GM19467 (cell line): ENCODE measurements at regions not wholly inside any gene's neighbourhood (a gene's known extent, or its start where the extent isn't known, plus 50 kb on each side); places are given as distances from the start of the nearest gene placed in this dataset.
A peak's percentile ranks its signal among the peaks of the same experiment; 100 is the strongest.

ENCODE experiments used
- ATAC-seq: cut with Tn5 transposase; IDR thresholded peaks from one replicate; pipeline ENCODE4 v1.9.1; 2021; ENCODE audit warnings: mild to moderate bottlenecking, moderate library complexity; ENCODE audit not compliant: unreplicated experiment

DNA sequence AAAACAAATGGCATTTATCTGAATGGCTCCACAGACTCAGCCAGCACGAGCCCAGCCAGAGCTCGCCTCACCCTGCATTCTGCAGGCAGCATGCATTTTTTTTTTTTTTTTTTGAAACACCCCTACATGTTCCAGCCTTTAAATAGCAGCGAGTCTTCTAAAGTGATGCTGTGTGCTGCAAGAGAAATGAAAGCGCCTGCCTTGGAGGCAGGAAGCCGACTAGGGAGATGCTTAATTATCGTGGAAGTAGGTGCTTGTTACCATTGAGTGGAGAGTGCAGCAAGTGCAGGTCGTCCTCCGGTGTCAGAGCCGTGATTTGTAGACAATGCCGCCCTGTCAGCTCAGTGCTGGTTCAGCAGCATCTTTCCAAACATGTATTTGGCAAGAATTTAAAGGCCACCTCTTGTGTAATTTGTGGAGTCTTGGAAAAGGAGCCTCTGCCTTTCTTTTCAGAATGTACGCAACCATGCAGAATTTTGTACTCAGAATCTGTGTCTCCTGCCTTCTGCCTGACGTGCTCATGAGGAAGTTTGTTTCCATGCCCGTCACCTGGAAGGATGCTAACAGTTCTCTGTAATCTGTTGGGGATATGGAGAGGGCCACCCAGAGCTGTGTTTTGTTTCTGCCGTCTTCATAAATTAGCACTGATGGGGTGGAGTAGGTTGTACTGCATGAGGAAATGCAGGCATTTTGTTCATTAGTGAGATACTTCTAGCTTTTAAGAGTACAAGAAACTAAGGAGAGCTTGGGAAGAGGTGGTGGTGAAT lies 345.9 kb upstream of the RGS6 start:
- no peak for ATAC-seq

DNA sequence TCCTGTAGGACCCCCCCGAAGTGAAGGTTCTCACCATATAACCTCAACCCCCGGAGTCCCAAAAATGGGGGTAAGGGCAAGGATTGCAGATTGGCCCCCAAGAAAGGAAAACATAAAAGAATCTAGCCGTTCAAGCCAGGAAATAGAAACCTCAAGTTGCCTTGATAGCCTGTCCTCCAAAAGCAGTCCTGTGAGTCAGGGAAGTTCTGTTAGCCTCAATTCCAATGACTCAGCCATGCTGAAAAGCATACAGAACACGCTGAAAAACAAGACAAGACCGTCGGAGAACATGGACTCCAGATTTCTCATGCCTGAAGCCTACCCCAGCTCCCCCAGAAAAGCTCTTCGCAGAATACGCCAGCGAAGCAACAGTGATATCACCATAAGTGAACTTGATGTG lies 344.2 kb upstream of the RGS6 start:
- no peak for ATAC-seq

DNA sequence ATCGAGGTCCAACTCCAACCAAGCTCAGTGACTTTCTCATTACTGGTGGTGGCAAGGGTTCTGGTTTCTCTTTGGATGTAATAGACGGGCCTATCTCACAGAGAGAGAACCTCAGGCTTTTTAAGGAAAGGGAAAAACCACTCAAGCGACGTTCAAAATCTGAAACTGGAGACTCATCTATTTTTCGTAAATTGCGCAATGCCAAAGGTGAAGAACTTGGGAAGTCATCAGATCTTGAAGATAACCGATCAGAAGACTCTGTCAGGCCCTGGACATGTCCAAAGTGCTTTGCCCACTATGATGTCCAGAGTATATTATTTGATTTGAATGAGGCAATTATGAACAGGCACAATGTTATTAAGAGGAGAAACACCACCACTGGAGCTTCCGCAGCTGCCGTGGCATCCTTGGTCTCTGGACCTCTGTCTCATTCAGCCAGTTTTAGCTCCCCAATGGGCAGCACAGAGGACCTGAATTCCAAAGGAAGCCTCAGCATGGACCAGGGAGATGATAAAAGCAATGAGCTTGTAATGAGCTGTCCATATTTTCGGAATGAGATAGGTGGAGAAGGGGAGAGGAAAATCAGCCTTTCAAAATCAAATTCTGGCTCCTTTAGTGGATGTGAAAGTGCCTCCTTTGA lies 343.5 kb upstream of the RGS6 start:
- ATAC-seq, result no peak

DNA sequence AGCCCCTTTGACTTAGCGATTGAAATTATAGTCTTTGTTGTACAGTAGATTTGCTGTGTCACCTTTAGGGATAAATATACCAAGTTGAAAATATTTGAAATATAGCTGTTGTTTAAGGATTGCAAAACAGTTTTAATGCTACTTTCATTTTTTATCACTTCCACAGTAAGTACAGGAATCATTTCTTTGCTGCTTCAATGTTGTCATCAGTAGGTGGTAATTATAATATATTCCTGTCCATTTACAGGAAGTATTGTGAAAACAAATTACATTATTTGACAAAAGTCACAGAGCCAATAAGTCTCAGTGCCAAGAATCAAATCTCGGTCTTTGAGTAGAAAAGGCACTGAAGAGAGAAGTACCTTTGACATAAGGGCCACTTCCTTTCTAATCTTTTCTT lies 342.6 kb upstream of the RGS6 start:
- ATAC-seq, result no peak

DNA sequence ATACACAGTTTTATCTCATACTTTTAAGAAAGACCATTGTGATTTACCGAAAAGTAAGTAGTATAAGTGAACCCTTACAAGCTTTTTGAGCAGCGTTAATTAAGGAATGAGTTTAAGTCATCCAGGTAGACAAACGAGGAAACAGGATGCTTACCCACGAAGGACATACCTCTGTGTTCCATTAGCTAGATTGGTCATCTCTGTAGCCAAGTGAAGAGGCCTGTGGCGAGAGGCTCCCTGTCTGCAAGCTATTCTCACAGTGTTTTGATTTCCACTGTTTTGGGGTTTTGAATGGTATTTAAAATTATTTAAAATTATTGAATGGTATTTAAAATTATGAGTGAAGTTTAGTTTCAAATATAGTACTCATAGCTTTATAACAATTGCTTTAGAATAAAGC lies 342.1 kb upstream of the RGS6 start:
- no peak for ATAC-seq

DNA sequence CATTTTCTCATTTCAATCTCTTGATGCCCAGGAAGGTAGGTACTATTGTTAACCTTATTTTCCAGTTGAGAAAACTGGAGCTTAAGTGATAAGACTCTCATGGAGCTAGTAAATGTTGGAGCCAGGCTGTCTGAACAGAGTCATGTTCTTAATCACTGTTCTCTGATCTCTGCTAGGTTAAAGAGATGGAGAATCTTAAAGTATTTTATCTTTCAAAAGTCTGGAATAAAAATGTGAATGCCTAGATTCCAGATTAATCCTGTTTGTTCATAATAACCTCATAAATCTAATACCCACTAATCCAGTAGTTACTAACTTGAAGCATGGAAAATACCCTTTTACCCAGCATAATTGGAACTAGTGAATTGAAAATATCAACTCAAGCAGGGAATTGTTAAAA lies 341.0 kb upstream of the RGS6 start:
- no peak for ATAC-seq

DNA sequence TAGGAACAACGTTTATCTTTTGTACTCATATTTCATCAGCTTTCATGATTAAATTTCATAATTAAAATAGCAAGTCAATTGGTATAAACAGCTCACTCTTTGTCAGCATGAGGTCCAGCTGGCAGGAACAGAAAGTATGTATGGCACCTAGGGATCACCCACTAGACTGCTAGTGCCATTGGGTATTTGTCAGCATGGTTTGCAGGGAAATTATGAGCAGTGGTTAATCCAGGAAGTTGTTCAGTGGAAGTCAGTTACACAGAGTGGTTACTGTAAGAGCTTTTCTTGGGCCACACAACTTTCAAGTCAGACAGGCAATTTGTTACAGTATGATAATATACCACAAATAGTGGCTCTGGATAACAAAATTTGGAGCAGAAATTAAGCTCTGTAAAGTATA lies 340.3 kb upstream of the RGS6 start:
- ATAC-seq, result no peak

DNA sequence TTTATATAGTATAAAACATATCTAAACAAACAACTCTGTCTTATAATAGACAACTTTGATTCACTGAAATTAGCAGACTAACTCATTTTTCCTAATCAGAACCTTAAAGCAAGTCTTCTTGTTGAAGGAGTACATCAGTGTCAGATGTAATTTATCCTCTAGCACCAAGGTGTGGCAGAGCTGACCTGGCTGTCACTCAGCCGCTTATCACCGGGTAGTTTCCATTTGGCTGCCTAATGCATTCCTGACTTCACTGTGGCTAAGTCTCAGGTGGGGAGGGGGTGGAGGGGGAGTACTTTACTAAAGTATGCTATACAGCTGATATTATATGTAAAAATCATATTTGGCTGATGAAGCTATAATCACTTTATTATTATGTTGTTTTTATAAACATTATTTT lies 339.9 kb upstream of the RGS6 start:
- no peak for ATAC-seq

DNA sequence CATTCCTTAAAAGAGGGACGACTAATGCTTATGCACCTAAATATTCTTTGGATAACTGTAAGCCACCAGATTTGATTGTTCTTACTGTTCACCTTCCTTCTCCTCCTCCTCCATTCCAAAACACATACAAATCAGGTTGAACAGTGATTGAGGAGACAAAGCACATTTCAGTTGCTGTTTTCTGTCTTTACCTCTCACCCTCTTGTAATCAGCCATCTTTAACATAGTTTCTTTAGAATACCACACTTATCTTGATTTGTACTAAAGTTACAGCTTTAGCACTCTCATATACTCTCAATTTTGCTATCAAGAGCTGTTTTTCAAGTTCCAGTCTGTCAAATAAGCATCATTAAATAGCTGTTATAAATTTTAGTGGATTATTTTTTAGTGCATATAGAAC lies 338.3 kb upstream of the RGS6 start:
- ATAC-seq, result no peak

DNA sequence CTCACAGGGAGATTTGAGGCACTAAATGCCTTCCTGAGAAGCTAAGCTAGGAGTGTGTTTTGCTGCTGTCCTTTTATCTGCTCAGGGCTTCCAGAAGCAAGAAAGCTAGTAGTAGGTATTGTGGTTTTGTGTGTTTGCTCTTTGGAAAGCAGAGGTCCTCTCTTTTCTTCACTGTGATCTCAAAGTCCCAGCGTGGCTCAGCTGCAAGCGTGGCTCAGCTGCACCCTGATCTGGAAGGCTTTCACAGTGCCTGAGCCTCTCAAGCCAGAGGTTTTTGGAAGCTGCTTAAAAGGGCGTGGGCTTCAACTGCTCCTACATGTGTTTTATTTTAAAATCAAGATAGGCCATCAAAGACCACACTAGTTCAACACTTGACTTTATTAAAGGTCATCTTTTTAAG lies 337.4 kb upstream of the RGS6 start:
- ATAC-seq, result no peak

DNA sequence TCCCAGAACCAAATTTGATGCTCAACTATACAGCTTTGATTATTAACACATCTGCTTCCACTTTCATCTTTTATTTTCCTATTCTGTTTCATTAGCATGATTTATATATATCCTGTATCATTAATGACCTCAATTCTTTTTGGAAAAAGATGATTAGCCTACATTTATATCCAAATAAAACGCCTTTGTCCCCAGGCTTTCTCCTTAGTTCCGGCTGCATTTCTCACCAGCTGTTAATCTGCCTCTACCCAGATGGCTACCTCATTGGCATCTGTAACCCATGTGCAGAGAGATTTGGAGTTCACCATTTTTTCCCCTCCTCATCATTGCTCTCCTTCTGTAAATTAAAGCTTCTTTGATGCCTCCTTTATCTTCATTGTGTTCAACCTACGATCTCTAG lies 336.8 kb upstream of the RGS6 start:
- no peak for ATAC-seq

DNA sequence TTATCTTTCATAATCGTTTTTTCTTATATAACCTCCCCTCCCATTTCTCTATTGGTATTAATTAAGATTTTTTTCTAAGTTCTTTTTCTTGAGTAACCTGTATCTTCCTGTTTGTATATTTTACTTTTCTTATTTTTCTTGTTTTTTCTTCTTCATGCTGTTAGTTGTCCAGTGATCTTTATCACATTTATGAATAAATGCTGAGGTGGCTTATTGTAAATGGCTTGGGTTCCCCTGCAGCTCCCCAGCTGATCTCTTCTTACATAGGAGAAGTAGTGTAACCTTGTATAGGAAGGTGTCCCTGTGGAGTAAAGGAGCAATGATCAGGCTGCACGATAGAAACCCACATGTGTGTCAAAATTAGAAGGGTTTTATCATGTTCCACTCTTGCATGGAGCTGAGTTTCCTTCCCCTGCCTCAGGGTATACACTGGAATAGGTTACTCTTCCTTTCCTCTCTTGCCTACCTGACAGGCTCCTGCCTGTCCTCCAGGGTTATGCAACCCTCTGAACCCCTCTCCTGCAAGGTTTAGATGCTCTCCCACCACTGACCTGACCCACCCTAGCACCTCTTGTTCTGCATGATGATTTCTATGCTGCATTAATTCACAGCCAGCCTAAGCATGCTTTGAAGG lies 334.8 kb upstream of the RGS6 start:
- peak; percentile 22 for ATAC-seq

DNA sequence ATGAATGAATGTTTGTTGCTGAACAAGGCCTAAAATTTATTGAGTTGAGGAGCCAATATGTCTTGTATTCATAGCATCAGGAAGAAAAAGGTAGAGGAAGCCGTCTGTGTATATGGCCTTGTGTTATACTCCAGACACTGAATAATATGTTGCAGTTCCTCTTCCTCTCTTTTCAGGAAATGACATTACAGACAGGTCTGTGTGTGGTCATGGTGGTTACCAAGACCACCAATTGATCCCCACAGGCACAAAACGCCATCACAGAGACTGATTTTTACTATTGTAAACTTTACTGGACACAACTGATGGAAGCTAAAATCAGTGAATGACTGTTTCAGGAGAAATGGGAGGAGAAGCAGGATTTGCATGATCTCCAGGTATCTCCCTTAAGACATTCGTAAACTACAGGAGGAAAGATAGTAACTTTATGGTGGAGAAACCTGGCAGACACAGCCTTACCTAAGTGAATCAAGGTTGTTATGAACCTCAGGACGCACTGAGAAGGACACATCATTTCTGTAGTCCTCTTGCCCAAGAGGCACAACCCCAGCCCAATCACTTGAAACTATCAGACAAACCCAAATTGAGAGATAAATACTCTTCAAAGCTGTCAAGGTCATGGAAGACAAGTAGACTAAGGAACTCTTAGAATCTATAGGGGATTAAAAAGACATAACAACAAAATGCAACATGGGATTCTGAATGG lies 334.1 kb upstream of the RGS6 start:
- peak; percentile 76 for ATAC-seq

DNA sequence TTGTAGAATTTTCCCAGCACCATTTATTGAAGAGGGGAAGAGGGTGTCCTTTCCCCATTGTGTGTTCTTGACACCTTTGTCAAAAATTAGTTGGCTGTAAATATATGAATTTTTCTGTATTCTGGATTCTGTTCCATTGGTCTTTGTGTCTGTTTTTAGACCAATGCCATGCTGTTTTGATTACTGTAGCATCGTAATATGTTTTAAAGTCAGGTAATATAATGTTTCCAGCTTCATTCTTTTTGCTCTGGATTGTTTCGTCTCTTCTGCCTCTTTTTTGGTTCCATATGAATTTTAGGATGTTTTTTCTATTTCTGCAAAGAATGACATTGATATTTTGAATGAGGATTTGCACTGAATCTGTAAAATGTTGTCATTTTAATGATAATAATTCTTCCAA lies 331.9 kb upstream of the RGS6 start:
- no peak for ATAC-seq

DNA sequence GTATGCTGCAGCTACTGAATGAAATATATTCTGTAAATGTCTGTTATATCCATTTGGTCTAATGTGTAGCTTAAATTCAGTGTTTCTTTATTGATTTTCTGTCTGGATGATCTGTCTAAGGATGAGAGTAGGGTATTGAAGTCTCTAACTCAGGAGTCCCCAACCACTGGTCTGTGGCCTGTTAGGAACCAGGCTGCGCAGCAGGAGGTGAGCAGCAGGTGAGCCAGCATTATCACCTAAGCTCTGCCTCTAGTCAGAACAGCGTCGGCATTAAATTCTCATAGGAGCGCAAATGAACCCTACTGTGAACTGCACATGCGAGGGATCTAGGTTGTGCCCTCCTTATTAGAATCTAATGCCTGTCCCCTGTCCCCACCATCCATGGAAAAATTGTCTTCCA lies 329.7 kb upstream of the RGS6 start:
- no peak for ATAC-seq

DNA sequence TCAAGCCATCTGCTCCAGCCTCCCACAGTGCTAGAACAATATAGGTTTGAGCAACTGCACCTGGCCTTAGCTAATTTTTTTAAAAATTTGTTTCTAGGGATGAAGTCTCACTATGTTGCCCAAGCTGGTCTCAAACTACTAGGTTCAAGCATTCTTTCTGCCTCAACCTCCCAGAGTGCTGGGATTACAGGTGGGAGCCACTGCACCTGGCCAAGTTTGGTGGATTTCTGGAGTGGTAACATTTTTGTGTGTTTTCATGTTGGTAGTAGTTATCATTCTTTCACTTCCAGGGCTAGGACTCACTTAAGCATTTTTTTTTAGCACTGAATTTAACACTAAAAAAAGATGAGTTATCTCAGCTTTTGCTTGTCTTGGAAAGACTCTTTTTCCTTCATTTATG lies 328.0 kb upstream of the RGS6 start:
- ATAC-seq, result no peak

DNA sequence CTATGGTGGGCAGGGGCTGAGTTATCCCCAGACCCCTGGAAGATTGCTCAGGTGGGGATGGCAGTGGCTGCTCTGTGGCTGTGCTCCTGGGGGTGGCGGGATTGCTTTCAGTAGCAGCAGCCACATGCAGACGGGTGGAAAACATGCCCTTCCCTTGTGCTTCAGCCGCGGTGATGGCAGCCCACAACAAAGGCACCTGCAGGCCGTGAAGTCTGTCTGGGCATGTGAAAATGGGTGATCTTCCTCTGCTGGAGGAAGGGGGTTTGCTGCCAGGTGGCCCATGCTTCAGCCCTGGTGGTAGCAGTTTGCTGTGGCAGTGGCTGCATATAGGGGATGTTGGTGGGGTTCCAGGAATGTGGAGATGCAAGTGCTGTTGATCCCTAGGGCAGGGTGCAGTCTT lies 326.2 kb upstream of the RGS6 start:
- no peak for ATAC-seq

DNA sequence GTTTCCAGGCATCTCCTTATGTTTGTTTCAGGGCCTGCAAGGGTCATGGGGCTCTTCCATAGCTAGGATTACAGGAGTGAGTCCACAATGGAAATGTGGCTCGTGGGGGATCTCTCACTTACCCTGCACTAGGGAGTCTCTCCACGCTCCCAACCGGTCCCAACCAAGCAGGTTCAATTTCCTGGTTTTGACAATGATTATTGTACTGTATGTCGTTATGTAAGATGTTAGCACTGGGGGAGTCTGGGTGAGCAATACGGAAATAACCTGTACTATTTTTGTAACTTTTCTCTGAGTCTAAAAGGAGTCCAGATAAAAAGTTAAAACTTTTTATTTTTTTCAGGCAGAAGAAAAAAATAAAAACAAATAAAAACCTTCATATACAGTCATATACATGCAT lies 325.7 kb upstream of the RGS6 start:
- no peak for ATAC-seq

DNA sequence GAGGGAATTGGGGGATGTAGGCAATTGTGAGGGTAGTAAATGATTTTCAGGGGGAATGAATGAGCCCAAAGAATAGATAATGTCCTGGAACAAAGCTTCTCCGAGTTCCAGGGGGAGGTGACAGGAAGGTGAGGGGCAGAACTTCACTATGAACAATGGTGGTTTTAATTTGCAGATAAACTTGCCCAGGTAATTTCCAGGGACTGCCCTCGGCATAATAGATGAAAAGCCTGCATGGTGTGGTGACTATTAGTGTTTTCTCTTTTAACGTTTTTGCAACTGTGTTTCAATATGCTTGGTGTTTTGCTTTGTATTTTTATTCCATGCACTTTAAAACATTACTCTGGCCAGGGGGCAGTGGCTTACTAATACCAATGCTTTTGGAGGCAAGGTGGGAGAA lies 325.2 kb upstream of the RGS6 start:
- no peak for ATAC-seq

DNA sequence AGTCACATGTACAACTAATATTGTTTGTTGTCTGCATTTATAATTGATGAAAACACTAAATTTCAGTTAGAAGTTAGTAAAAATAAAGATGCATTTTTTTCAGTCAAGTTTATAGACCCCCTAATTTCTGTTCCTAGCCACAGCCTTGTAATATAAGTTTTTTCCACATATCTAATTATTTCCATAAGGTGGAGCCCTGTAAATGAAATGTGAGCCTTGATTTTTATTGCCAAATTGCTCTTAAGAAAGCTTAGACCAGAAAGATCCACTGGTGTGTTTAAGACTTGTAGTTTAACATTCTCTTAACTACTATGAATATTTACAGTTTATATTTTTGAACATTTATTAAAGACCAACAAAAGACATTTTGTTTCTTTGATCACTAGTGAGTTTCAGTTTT lies 322.1 kb upstream of the RGS6 start:
- no peak for ATAC-seq

DNA sequence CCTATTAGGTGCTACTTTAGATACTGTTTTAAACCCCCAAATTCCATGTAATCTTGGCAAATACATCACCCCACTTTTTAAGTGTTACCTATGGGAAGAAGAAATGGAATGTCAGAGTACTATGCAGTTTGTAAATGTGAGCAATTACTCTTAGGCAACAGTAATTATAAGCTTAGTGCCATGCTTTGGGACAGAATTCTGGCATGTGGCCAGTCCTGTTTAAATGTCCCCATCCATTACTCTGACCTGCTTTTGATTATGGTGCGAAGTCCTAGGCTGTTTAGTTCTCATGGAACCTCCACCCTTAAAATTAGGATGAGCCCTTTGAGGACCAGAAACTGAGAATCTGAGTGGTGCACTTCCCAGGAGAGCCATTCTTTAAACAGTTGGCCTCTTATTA lies 321.4 kb upstream of the RGS6 start:
- ATAC-seq, result no peak

DNA sequence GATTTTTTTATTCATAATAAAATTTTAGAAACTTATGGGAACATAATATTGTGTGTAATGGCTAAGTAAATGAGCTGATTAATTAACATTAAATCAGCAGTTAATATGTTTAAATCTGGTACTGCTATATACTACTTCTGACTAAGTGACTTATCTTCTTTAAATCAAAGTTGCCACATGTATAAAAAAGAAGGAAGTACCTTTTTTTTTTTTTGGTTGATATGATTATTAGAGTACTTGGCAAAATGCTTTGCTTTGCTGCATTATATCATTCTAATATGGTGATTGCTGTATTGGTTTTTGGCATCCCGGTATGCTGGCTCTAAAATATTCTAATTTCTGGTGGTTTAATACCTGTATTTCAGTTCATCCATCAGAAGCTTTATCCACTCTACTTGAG lies 319.1 kb upstream of the RGS6 start:
- no peak for ATAC-seq
